Effector memory CD4-positive, alpha-beta T cell (primary cell): ENCODE measurements at regions not wholly inside any gene's neighbourhood (a gene's known extent, or its start where the extent isn't known, plus 50 kb on each side); places are given as distances from the start of the nearest gene placed in this dataset.

Experiments used
- DNase-seq, 3 donors: peaks; one replicate each; pipeline ENCODE4 v3.0.0-alpha.2; 2020
- H3K27ac ChIP-seq: 2 replicates; pipeline ENCODE4 v1.7.0; 2013; ENCODE audit warnings: mild to moderate bottlenecking, low read length, moderate library complexity; ENCODE audit not compliant: insufficient read depth, poor library complexity, severe bottlenecking
- H3K27me3 ChIP-seq: replicated peaks from 2 replicates; pipeline ENCODE4 v1.7.0; 2013; ENCODE audit warnings: mild to moderate bottlenecking, low read length; ENCODE audit not compliant: insufficient read depth, control insufficient read depth, poor library complexity, severe bottlenecking
- H3K36me3 ChIP-seq: 2 replicates; pipeline ENCODE4 v1.7.0; 2013; ENCODE audit warnings: mild to moderate bottlenecking, low read length, moderate library complexity; ENCODE audit not compliant: control insufficient read depth, insufficient read depth
- H3K4me1 ChIP-seq: 2 replicates; pipeline ENCODE4 v1.7.0; 2013; ENCODE audit warnings: low read length, mild to moderate bottlenecking; ENCODE audit not compliant: control insufficient read depth, insufficient read depth, poor library complexity, severe bottlenecking
- H3K4me3 ChIP-seq: 2 replicates; pipeline ENCODE4 v1.7.0; 2013; ENCODE audit warnings: low read length, low read depth, mild to moderate bottlenecking; ENCODE audit not compliant: insufficient read depth, poor library complexity, severe bottlenecking
- H3K9me3 ChIP-seq: 2 replicates; pipeline ENCODE4 v1.7.0; 2013; ENCODE audit warnings: mild to moderate bottlenecking, low read length, moderate library complexity; ENCODE audit not compliant: control insufficient read depth

DNA sequence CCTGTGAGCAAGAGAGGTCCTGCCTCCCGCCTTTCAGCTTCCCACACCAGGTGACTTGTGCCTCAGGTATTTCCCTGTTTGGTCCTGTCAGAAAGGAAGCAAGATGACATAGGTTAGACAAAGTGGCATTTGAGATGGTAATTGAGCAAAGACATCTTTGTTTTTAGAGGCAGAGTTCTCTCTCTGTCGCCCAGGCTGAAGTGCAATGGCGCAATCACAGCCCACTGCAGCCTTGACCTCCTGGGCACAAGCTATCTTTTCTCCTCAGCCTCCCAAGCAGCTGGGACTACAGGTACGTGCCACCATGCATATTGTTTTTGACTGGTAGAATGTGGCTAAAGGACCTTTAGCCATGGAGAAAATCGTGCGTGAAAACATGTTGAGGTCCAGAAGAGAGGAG, 339.1 kb downstream of the FGF9 start:
- no peak overlapping the region for H3K4me3 ChIP-seq
- H3K27me3 ChIP-seq, result no peaks in the 10 kb centered on the region
- no peak overlapping the region for H3K27ac ChIP-seq
- H3K36me3 ChIP-seq, result no peaks in the 10 kb centered on the region
- H3K9me3 ChIP-seq, result no peaks in the 10 kb centered on the region
- DNase-seq, result no peak
- no peaks in the 10 kb centered on the region for H3K4me1 ChIP-seq

DNA sequence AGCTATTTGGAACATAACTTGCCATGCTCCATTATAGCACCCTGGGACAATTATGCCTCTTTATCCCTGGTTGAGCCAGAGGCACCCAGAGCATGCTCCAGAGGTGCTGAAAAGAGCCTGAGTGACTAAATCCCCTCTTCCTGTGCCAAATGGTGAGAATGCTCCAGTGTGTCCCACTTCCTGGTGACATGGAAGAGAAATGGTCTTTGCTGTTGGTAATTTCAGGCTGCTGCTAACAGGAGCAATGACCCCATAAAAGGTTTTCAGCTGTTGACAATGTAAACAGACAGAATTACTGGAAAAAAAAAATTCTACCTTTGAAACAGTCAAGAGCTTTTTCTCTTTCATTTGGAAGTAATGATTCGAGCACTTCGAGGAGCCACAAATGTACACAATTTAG, 341.8 kb downstream of the FGF9 start:
- Histone ChIP-seq H3K4me3 (no peak overlapping the region), H3K4me1 (no peaks in the 10 kb centered on the region), H3K9me3 (no peaks in the 10 kb centered on the region), H3K27me3 (no peaks in the 10 kb centered on the region), H3K36me3 (no peaks in the 10 kb centered on the region), H3K27ac (no peak overlapping the region)
- no peak for DNase-seq

DNA sequence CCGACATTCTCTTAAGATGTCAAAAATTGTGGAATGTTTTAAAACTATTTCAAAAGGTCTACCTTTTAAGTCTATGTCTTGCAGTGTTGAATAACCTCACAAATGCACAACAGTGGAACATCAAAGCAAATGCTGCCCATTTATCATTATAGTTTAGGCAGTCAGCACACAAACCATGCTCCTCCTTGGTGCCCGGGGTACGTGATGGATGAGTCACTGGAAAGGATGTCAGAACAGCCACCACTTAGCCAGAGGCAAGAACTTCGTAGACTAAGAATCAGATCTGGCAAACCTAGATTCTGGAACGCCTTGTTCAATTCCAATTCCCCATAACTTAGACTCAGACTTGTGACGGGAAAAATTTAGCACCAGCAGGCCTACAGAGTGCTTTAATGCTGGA, 343.6 kb downstream of the FGF9 start:
- no peaks in the 10 kb centered on the region for H3K36me3 ChIP-seq
- H3K9me3 ChIP-seq, result no peaks in the 10 kb centered on the region
- H3K4me1 ChIP-seq, result no peaks in the 10 kb centered on the region
- no peak overlapping the region for H3K27ac ChIP-seq
- no peak for DNase-seq
- H3K4me3 ChIP-seq, result no peak overlapping the region
- no peaks in the 10 kb centered on the region for H3K27me3 ChIP-seq

- Histone ChIP-seq H3K9me3 (no peaks in the 10 kb centered on the region), H3K27me3 (no peaks in the 10 kb centered on the region), H3K4me3 (no peak overlapping the region), H3K36me3 (no peaks in the 10 kb centered on the region), H3K4me1 (no peaks in the 10 kb centered on the region), H3K27ac (no peak overlapping the region)
- DNase-seq, result no peak
Observed at GRCh38 chr13:22017226-22017625, 346.4 kb downstream of the FGF9 start.

DNA sequence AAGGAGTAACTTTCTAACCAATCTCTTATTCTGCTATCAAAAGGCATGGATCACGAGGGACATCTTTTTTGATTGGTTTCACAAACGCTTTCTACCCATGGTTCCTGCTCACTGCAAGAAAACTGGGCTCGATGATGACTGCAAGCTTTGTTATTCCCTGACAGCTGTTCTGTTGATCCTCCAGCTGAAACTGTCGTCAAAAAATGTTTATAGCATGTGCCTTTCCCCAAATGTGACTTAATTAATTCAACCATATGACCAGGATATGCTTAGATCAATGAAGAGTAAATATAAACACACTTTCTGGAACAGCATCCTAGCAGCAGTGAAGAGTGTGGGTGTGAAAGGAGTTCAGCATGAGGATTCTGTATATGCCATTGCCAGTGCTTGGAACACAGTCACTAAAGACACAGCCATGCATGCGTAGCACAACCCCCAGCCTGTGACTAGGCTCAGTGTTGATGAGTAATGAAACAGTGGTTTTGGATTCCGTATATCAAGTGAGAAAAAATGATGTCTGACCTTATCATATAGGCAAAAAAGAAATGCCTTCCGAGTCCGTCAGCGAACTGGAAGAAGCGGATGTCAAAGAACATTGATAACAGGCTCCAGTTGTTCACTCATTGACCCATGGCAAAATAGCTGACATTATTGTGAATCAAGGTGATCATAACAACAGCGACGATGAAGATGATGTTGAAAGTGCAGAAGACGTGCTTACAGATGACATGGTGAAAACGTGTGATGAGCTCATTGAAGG, 347.4 kb downstream of the FGF9 start:
- Histone ChIP-seq H3K36me3 (no peaks in the 10 kb centered on the region), H3K27me3 (no peaks in the 10 kb centered on the region)

GRCh38 chr13:22018836-22019210, 347.9 kb downstream of the FGF9 start:
- DNase-seq, result no peak
- Histone ChIP-seq H3K4me3 (no peak overlapping the region), H3K36me3 (no peaks in the 10 kb centered on the region), H3K4me1 (no peaks in the 10 kb centered on the region), H3K27me3 (no peaks in the 10 kb centered on the region), H3K9me3 (no peaks in the 10 kb centered on the region), H3K27ac (no peak overlapping the region)

More for the DNA sequence above, 347.4 kb downstream of the FGF9 start:
- Histone ChIP-seq H3K27ac (no peak overlapping the region), H3K4me1 (no peaks in the 10 kb centered on the region), H3K4me3 (no peak overlapping the region), H3K9me3 (no peaks in the 10 kb centered on the region)
- no peak for DNase-seq

DNA sequence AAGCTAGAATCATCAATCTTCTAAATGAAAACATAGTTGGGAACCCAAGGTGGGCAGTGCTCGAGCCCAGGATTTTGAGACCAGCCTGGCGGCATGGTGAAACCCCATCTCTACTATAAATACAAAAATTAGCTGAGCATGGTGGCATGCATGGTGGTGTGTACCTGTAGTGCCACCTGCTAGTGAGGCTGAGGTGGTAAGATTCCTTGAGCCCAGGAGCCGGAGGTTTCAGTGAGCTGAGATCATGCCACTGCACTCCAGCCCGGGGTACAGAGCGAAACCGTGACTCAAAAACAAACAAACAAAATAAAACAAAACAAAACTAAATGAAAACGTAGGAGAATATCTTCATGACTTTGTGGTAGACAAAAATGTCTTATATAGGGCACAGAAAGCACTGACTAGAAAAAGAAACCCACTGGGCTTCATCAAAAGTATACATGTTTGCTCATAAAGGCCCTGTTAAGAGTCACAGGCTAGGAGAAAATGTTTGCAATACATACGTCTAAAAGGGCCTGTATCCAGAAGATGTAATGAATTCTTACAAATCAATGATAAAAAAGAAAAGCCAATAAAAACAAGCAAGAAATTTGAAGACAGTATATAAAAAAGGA, 353.6 kb downstream of the FGF9 start:
- Histone ChIP-seq H3K4me3 (no peak overlapping the region), H3K4me1 (no peaks in the 10 kb centered on the region), H3K36me3 (no peaks in the 10 kb centered on the region), H3K27ac (no peak overlapping the region), H3K27me3 (no peaks in the 10 kb centered on the region), H3K9me3 (no peaks in the 10 kb centered on the region)
- no peak for DNase-seq

DNA sequence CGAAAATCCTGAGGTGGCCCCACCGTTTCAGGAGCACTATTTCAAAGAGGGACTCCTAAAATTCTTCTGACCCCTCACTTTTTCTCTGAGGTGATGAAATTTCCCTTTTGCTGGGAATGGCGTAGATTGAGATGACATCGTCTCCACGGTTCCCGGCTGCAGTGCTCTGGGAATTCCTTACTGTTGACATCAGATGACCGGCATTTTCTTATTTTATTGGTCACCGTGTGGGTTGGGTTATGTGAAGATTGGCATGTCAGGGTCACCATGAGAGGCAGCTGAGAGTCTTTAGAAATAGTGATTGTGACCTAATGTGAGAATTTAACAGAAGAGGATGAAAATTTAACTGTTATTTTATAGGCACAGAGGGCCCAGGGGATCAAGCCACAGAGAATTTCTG, 356.7 kb downstream of the FGF9 start:
- H3K27ac ChIP-seq, result no peak overlapping the region
- H3K9me3 ChIP-seq, result no peaks in the 10 kb centered on the region
- no peaks in the 10 kb centered on the region for H3K36me3 ChIP-seq
- no peak for DNase-seq
- H3K4me1 ChIP-seq, result no peaks in the 10 kb centered on the region
- H3K4me3 ChIP-seq, result no peak overlapping the region
- H3K27me3 ChIP-seq, result no peaks in the 10 kb centered on the region

GRCh38 chr13:22028831-22029230, 358.0 kb downstream of the FGF9 start:
- DNase-seq, result no peak
- H3K9me3 ChIP-seq, result no peaks in the 10 kb centered on the region
- H3K4me3 ChIP-seq, result no peak overlapping the region

DNA sequence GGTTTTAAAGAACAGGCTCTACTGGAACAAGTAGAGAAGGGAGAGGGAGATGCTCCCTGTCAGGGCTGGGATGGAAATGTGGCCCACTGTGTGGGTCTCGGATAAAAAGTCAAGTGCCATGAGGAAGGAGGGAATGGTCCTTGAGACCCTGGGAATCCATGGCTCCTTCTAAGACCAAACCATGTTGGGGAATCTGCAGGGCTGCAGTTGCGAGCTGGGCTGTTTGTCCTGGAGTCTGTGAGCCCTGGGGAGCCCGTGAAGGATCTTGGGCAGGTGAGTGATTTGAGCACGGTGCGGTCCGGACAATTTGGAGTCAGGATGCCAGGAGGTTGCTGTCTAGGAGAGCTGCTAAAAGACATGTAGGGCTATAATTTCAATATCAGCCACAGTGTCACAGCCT, 359.4 kb downstream of the FGF9 start:
- DNase-seq, result no peak
- no peaks in the 10 kb centered on the region for H3K9me3 ChIP-seq
- H3K27me3 ChIP-seq, result no peaks in the 10 kb centered on the region
- no peaks in the 10 kb centered on the region for H3K36me3 ChIP-seq
- H3K4me1 ChIP-seq, result no peaks in the 10 kb centered on the region
- H3K27ac ChIP-seq, result no peak overlapping the region
- H3K4me3 ChIP-seq, result no peak overlapping the region

More at GRCh38 chr13:22028831-22029230, 358.0 kb downstream of the FGF9 start:
- no peaks in the 10 kb centered on the region for H3K27me3 ChIP-seq
- H3K27ac ChIP-seq, result no peak overlapping the region
- H3K36me3 ChIP-seq, result no peaks in the 10 kb centered on the region
- H3K4me1 ChIP-seq, result no peaks in the 10 kb centered on the region
